ENCODE measurements at regions not wholly inside any gene's neighbourhood (a gene's known extent, or its start where the extent isn't known, plus 50 kb on each side); places are given as distances from the start of the nearest gene placed in this dataset.

DNA sequence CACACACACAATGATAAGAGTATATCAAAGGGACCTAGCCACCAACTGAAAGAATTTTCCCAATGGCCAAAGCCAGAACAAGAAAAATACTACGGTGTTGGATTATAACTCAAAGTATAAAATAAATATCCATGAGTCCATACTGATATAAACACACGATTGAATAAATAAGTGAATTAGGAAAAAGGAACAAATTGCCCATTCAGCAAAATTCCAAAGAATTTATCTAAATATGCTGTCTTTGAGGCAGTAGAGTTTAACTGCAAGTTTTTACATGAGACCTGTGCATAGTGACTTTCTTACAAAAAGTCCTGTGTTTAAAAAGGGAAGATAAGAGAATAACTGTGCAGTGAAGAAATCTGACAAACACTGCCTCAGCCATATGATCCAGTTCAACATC lies 278.8 kb upstream of the PPARGC1A start:
- TF ChIP-seq, protein P1, sequence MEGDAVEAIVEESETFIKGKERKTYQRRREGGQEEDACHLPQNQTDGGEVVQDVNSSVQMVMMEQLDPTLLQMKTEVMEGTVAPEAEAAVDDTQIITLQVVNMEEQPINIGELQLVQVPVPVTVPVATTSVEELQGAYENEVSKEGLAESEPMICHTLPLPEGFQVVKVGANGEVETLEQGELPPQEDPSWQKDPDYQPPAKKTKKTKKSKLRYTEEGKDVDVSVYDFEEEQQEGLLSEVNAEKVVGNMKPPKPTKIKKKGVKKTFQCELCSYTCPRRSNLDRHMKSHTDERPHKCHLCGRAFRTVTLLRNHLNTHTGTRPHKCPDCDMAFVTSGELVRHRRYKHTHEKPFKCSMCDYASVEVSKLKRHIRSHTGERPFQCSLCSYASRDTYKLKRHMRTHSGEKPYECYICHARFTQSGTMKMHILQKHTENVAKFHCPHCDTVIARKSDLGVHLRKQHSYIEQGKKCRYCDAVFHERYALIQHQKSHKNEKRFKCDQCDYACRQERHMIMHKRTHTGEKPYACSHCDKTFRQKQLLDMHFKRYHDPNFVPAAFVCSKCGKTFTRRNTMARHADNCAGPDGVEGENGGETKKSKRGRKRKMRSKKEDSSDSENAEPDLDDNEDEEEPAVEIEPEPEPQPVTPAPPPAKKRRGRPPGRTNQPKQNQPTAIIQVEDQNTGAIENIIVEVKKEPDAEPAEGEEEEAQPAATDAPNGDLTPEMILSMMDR (IDR thresholded peaks at IDR 0.05), result no peak
- no peak for TF ChIP-seq EZH2 (IDR thresholded peaks at IDR 0.05)

Data from neural progenitor cell (in vitro differentiated cells).